Right ventricle myocardium inferior (tissue), 1 donor: ENCODE measurements at regions not wholly inside any gene's neighbourhood (a gene's known extent, or its start where the extent isn't known, plus 50 kb on each side); places are given as distances from the start of the nearest gene placed in this dataset.

Experiments
- ATAC-seq: fragments of 200-7000 bp; cut with Tn5 transposase; one replicate; pipeline ENCODE4 v1.9.1; 2020; ENCODE audit warnings: mild to moderate bottlenecking, moderate library complexity
- DNase-seq: peaks from one replicate; pipeline ENCODE4 v3.0.0; 2021; ENCODE audit errors: missing footprints
- intact Hi-C: fragments of 100-400 bp; cut with DNase I; formaldehyde crosslinking; loops from one replicate; pipeline ENCODE4 v1.11.0; 2022
- donor health status: DM: no; HTN: yes; CAD: no; lungs with severe emphysema.

- no peak for ATAC-seq
- DNase-seq: no peak
- intact Hi-C loops: no loop called here
Measured at GRCh38 chr11:94671553-94672366, 96.4 kb upstream of the AMOTL1 start.

GRCh38 chr11:94672636-94673035 lies 95.5 kb upstream of the AMOTL1 start:
- ATAC-seq (no peak), DNase-seq (no peak)
- intact Hi-C loops: no loop called here

- intact Hi-C loops: no loop called here
- no peak for ATAC-seq
- no peak for DNase-seq
Measured at GRCh38 chr11:94673386-94673785, 94.8 kb upstream of the AMOTL1 start.

GRCh38 chr11:94673951-94674491 lies 94.1 kb upstream of the AMOTL1 start:
- DNase-seq (no peak), ATAC-seq (peak; percentile 8)
- intact Hi-C loops: no loop called here

- ATAC-seq (no peak), DNase-seq (no peak)
- intact Hi-C loops: no loop called here
Measured at GRCh38 chr11:94675239-94675638, 92.9 kb upstream of the AMOTL1 start.

GRCh38 chr11:94675813-94676212 lies 92.3 kb upstream of the AMOTL1 start:
- intact Hi-C loops: no loop called here
- no peak for ATAC-seq
- DNase-seq: no peak

- DNase-seq: no peak
- intact Hi-C loops: no loop called here
- ATAC-seq: no peak
Measured at GRCh38 chr11:94676814-94677213, 91.3 kb upstream of the AMOTL1 start.

- no peak for ATAC-seq
- intact Hi-C loops: no loop called here
Measured at GRCh38 chr11:94678236-94678635, 89.9 kb upstream of the AMOTL1 start.

GRCh38 chr11:94678901-94679300 lies 89.3 kb upstream of the AMOTL1 start:
- no peak for DNase-seq
- intact Hi-C loops: no loop called here
- ATAC-seq: no peak

More at GRCh38 chr11:94678236-94678635, 89.9 kb upstream of the AMOTL1 start:
- DNase-seq: no peak

- intact Hi-C loops: no loop called here
- DNase-seq (no peak), ATAC-seq (no peak)
Measured at GRCh38 chr11:94680426-94680825, 87.7 kb upstream of the AMOTL1 start.

GRCh38 chr11:94681140-94681539 lies 87.0 kb upstream of the AMOTL1 start:
- DNase-seq (no peak), ATAC-seq (no peak)
- intact Hi-C loops: no loop called here

GRCh38 chr11:94681852-94682251 lies 86.3 kb upstream of the AMOTL1 start:
- DNase-seq (no peak), ATAC-seq (no peak)
- intact Hi-C loops: no loop called here

- DNase-seq (no peak), ATAC-seq (peak; percentile 79)
- intact Hi-C loops: no loop called here
Measured at GRCh38 chr11:94694309-94695060, 73.7 kb upstream of the AMOTL1 start.

GRCh38 chr11:94697156-94697555 lies 71.0 kb upstream of the AMOTL1 start:
- intact Hi-C loops: no loop called here
- no peak for ATAC-seq

GRCh38 chr11:94700622-94701021 lies 67.5 kb upstream of the AMOTL1 start:
- intact Hi-C loops: no loop called here
- no peak for ATAC-seq
- no peak for DNase-seq

More at GRCh38 chr11:94697156-94697555, 71.0 kb upstream of the AMOTL1 start:
- no peak for DNase-seq

GRCh38 chr11:94702481-94702880 lies 65.7 kb upstream of the AMOTL1 start:
- ATAC-seq: no peak
- DNase-seq: no peak
- intact Hi-C loops: no loop called here

- peak; percentile 95 for ATAC-seq
- intact Hi-C loops: no loop called here
Measured at GRCh38 chr11:94705419-94705818, 62.7 kb upstream of the AMOTL1 start.

GRCh38 chr11:94705891-94706615 lies 62.1 kb upstream of the AMOTL1 start:
- ATAC-seq: peak; percentile 79
- intact Hi-C loops: no loop called here
- DNase-seq: no peak

More at GRCh38 chr11:94705419-94705818, 62.7 kb upstream of the AMOTL1 start:
- no peak for DNase-seq

GRCh38 chr11:94708176-94708575 lies 60.0 kb upstream of the AMOTL1 start:
- ATAC-seq (no peak), DNase-seq (no peak)
- intact Hi-C loops: no loop called here
